ENCODE measurements at regions not wholly inside any gene's neighbourhood (a gene's known extent, or its start where the extent isn't known, plus 50 kb on each side); places are given as distances from the start of the nearest gene placed in this dataset.

DNA sequence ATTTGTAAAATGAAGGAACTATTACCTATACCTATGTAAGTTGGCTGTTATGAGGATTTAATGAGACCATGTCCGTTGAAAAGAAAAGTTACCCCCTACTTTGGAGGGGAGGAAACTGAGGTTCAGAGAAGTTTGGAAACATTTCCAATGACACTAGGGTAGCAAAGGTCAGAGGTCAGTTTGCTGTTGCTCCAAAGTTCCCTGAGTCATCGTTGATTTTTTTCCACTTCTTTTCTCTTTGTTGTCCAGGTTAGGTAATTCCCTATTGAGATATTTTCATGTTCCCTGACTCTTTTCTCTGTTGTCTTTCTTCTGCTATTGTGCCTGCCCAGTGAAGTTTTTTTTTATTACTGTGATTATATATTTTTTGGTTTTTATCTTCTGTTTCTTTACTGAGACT is 213.8 kb upstream of the C1orf174 start:
- no peaks in the 10 kb centered on the region for H3K36me3 ChIP-seq
- no peak overlapping the region for H3K4me3 ChIP-seq (ENCODE audit: low read depth, low read length)
- no peak for DNase-seq
- no peaks in the 10 kb centered on the region for H3K9me3 ChIP-seq (ENCODE audit: severe bottlenecking)
- no peaks in the 10 kb centered on the region for H3K27me3 ChIP-seq (ENCODE audit: insufficient read depth, low read depth, severe bottlenecking)
- H3K27ac ChIP-seq: no peak overlapping the region
- TF ChIP-seq, protein P1, sequence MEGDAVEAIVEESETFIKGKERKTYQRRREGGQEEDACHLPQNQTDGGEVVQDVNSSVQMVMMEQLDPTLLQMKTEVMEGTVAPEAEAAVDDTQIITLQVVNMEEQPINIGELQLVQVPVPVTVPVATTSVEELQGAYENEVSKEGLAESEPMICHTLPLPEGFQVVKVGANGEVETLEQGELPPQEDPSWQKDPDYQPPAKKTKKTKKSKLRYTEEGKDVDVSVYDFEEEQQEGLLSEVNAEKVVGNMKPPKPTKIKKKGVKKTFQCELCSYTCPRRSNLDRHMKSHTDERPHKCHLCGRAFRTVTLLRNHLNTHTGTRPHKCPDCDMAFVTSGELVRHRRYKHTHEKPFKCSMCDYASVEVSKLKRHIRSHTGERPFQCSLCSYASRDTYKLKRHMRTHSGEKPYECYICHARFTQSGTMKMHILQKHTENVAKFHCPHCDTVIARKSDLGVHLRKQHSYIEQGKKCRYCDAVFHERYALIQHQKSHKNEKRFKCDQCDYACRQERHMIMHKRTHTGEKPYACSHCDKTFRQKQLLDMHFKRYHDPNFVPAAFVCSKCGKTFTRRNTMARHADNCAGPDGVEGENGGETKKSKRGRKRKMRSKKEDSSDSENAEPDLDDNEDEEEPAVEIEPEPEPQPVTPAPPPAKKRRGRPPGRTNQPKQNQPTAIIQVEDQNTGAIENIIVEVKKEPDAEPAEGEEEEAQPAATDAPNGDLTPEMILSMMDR (IDR thresholded peaks at IDR 0.05; ENCODE audit: low read depth, low read length): no peak

DNA sequence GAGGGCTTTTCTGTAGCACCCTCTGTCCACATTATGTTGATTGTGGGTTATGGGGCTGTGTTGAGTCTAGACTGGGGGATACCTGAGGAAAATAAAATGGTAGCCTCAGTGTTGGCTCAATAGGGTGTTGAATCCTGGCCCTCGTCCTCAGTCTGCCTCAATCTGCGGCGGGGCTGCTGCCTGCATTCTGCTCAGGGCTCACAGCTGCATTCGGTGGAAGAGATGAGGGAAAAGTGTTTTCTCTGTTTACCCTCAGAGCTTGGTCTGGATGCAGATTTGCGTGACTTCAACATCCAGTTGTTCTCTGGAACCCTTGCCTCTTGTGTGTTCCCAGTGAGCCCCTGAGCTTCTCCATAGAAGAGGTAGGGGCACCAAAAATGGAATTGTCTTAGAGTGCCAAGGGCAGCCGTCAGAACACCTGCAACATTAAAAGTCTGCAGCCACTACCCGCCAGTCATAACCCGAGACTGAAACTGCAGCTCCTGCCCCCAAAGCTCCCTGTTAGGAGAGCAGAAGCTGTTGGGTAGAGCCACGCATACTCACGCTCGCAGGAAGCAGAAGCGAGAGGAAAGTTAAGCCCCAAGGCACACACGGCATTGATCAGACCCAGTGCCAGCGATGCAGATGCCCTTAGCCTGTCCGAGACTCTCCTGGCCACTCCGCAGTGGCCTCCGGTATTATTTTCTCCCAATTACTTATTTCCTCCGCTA is 215.3 kb upstream of the C1orf174 start:
- Histone ChIP-seq H3K9me3 (ENCODE audit: severe bottlenecking) (no peaks in the 10 kb centered on the region), H3K36me3 (no peaks in the 10 kb centered on the region), H3K4me3 (ENCODE audit: low read depth, low read length) (no peak overlapping the region), H3K27ac (no peak overlapping the region), H3K27me3 (ENCODE audit: insufficient read depth, low read depth, severe bottlenecking) (no peaks in the 10 kb centered on the region)
- no peak for DNase-seq
- TF ChIP-seq, protein P1 (IDR thresholded peaks at IDR 0.05; ENCODE audit: low read depth, low read length): no peak

DNA sequence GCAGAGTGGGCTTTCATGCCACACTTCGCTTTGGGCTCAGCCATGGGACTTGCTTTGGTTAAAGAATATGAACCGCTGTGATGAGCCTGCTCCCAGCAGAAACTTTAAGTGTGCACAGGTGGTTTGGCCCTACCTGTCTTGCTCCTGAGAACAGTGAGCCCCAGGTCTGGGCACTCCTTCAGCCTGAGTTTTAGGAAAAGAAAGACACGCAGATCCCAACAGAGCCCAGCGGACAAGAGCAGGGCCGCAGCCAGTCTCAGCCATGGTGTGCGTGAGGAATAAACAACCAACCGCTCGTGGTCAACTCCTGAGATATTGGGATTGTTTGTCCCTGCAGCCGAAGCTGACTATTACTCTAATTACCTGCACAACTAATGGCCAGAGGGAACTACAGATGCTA is 217.1 kb upstream of the C1orf174 start:
- H3K9me3 ChIP-seq (ENCODE audit: severe bottlenecking): no peaks in the 10 kb centered on the region
- H3K27me3 ChIP-seq (ENCODE audit: insufficient read depth, low read depth, severe bottlenecking): no peaks in the 10 kb centered on the region
- TF ChIP-seq, protein P1 (IDR thresholded peaks at IDR 0.05; ENCODE audit: low read depth, low read length): no peak
- no peak overlapping the region for H3K27ac ChIP-seq
- no peak for DNase-seq
- no peak overlapping the region for H3K4me3 ChIP-seq (ENCODE audit: low read depth, low read length)
- no peaks in the 10 kb centered on the region for H3K36me3 ChIP-seq

DNA sequence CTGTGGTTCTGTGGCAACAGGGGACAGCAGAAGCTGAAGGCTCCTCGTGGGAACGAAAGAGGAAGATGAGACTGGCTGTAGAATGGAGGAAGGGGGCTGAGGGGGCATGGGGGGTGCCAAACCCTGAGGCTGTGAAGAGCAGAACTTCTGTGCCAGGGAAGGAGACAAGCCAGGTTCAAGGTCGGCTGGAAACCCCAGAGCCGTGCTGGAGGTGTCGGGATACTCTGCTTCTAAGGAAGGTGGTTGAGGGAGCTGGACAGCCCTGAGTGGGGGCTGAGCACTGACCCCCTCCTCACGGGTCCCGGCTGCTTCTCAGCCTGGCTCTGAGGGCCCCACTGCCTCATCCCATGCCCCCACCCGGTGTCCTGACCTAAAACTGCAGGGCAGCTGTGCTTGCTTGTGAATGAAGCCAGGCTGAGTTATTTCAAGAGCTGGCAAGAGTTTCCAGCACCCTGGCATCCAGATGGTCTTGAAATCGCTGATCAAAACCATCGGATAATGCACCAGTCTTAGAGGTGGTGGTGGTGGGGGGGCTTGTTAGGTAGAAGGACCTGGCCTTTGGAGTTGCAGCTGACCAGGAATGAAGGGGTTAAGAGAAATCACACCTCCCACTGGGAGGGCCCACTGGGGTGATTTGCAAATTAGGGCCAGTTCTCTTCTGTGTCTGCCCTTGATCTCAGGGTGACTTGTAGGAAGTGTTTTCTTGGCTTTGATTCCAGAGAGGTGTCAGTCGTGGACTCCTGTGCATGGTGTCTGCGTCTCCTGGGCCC is 218.9 kb upstream of the C1orf174 start:
- no peaks in the 10 kb centered on the region for H3K27me3 ChIP-seq (ENCODE audit: insufficient read depth, low read depth, severe bottlenecking)
- no peaks in the 10 kb centered on the region for H3K9me3 ChIP-seq (ENCODE audit: severe bottlenecking)

DNA sequence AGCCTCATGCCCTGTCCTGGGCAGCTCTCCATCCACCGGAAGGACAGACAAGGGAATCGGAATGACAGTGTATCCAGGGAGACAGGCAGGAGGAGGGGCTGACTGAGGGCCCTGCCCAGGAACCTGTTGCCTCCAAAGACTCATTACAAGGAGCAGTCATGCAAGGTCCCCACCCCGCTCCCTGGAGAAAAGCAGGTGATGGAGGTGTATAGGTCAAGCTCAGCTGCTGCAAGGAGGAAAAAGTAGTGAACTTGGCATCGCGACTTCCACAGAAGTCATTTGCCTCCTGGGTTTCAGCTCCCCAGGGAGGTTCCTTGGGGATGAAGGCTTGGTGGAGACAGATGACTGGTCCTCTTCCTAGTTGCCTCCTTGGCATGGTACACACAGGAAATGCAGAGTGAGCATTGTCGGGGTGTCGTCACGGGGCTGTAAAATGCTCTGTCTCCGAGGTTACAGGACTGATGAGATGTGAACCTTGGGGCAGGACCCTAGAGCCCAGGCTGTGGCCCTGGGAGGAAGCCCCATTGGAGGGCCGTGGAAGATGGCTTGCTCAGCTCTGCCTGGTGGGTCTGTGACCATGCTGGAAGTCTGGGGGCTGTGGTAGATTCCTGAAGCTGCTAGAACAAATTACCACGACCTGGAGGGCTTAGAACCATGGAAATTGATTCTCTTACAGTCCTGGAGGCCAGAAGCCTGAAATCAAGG is 219.6 kb upstream of the C1orf174 start:
- TF ChIP-seq, protein P1 (IDR thresholded peaks at IDR 0.05; ENCODE audit: low read depth, low read length): no peak
- Histone ChIP-seq H3K27me3 (ENCODE audit: insufficient read depth, low read depth, severe bottlenecking) (no peaks in the 10 kb centered on the region), H3K27ac (no peak overlapping the region), H3K9me3 (ENCODE audit: severe bottlenecking) (no peaks in the 10 kb centered on the region), H3K36me3 (no peaks in the 10 kb centered on the region), H3K4me3 (ENCODE audit: low read depth, low read length) (no peak overlapping the region)
- DNase-seq: no peak

More for the DNA sequence above, 218.9 kb upstream of the C1orf174 start:
- TF ChIP-seq, protein P1 (IDR thresholded peaks at IDR 0.05; ENCODE audit: low read depth, low read length): no peak
- DNase-seq: no peak
- Histone ChIP-seq H3K36me3 (no peaks in the 10 kb centered on the region), H3K27ac (no peak overlapping the region), H3K4me3 (ENCODE audit: low read depth, low read length) (no peak overlapping the region)
